H9 (cell line): ENCODE measurements at regions not wholly inside any gene's neighbourhood (a gene's known extent, or its start where the extent isn't known, plus 50 kb on each side); places are given as distances from the start of the nearest gene placed in this dataset.

ENCODE experiments used
- DNase-seq: peaks from one replicate; pipeline ENCODE4 v3.0.0-alpha.2; 2017
- H2AFZ ChIP-seq: one replicate; pipeline ENCODE4 v1.6.1; 2013; ENCODE audit warnings: mild to moderate bottlenecking, low read length, control low read depth, moderate library complexity
- H2AK5ac ChIP-seq: 2 replicates; pipeline ENCODE4 v1.6.1; 2013; ENCODE audit warnings: low read length, control low read depth, mixed read lengths; ENCODE audit not compliant: insufficient read length
- H2BK120ac ChIP-seq: one replicate; pipeline ENCODE4 v1.6.1; 2013; ENCODE audit warnings: low read depth, mild to moderate bottlenecking, low read length, control low read depth, inconsistent platforms; ENCODE audit not compliant: poor library complexity, severe bottlenecking
- H2BK12ac ChIP-seq: 2 replicates; pipeline ENCODE4 v1.6.1; 2013; ENCODE audit warnings: low read length, control low read depth, mixed read lengths, low read depth; ENCODE audit not compliant: insufficient read length
- H2BK15ac ChIP-seq: 2 replicates; pipeline ENCODE4 v1.6.1; 2013; ENCODE audit warnings: low read depth, low read length, control low read depth
- H2BK20ac ChIP-seq: one replicate; pipeline ENCODE4 v1.6.1; 2013; ENCODE audit warnings: low read depth, mild to moderate bottlenecking, low read length, control low read depth, inconsistent platforms; ENCODE audit not compliant: poor library complexity, severe bottlenecking
- H2BK5ac ChIP-seq: 2 replicates; pipeline ENCODE4 v1.6.1; 2013; ENCODE audit warnings: low read length, control low read depth, mixed read lengths; ENCODE audit not compliant: insufficient read length
- H3K14ac ChIP-seq: 2 replicates; pipeline ENCODE4 v1.6.1; 2013; ENCODE audit warnings: low read length, control low read depth; ENCODE audit not compliant: insufficient read depth
- H3K18ac ChIP-seq: 2 replicates; pipeline ENCODE4 v1.6.1; 2013; ENCODE audit warnings: low read depth, mild to moderate bottlenecking, mixed read lengths, low read length, control low read depth; ENCODE audit not compliant: insufficient read length
- H3K23ac ChIP-seq: 2 replicates; pipeline ENCODE4 v1.6.1; 2013; ENCODE audit warnings: low read length, control low read depth, mixed read lengths, low read depth; ENCODE audit not compliant: insufficient read length
- H3K23me2 ChIP-seq: 2 replicates; pipeline ENCODE4 v1.6.1; 2013; ENCODE audit warnings: low read depth, mild to moderate bottlenecking, mixed read lengths, low read length, control low read depth; ENCODE audit not compliant: insufficient read length, poor library complexity, severe bottlenecking
- H3K27ac ChIP-seq: 2 replicates; pipeline ENCODE4 v1.5.1; 2013; ENCODE audit warnings: low read length, control low read depth, mixed read lengths, low read depth; ENCODE audit not compliant: insufficient read length
- H3K27me3 ChIP-seq: 2 replicates; pipeline ENCODE4 v1.6.1; 2013; ENCODE audit warnings: low read length, control low read depth, inconsistent platforms; ENCODE audit not compliant: insufficient read depth
- H3K4ac ChIP-seq: 2 replicates; pipeline ENCODE4 v1.6.1; 2013; ENCODE audit warnings: low read depth, mild to moderate bottlenecking, control low read depth, inconsistent platforms, low read length, moderate library complexity
- H3K4me1 ChIP-seq: 2 replicates; pipeline ENCODE4 v1.6.1; 2013; ENCODE audit warnings: low read length, control low read depth, inconsistent platforms; ENCODE audit not compliant: insufficient read depth
- H3K4me2 ChIP-seq: 2 replicates; pipeline ENCODE4 v1.6.1; 2013; ENCODE audit warnings: low read length, control low read depth, mixed read lengths; ENCODE audit not compliant: insufficient read length, insufficient read depth
- H3K56ac ChIP-seq: 2 replicates; pipeline ENCODE4 v1.6.1; 2013; ENCODE audit warnings: low read depth, mild to moderate bottlenecking, mixed read lengths, low read length, control low read depth; ENCODE audit not compliant: insufficient read length
- H3K79me1 ChIP-seq: 2 replicates; pipeline ENCODE4 v1.6.1; 2013; ENCODE audit warnings: low read depth, mild to moderate bottlenecking, moderate library complexity, low read length, control low read depth, inconsistent platforms; ENCODE audit not compliant: insufficient read depth, poor library complexity, severe bottlenecking
- H3K79me2 ChIP-seq: 2 replicates; pipeline ENCODE4 v1.6.1; 2013; ENCODE audit warnings: low read length, control low read depth, inconsistent platforms; ENCODE audit not compliant: insufficient read depth
- H3K9ac ChIP-seq: 2 replicates; pipeline ENCODE4 v1.6.1; 2013; ENCODE audit warnings: low read length, control low read depth, mixed read lengths; ENCODE audit not compliant: insufficient read length; ENCODE audit errors: extremely low read depth
- H3K9me3 ChIP-seq: one replicate; pipeline ENCODE4 v1.6.1; 2013; ENCODE audit warnings: low read depth, low read length, inconsistent platforms; ENCODE audit not compliant: control insufficient read depth
- H3T11ph ChIP-seq: one replicate; pipeline ENCODE4 v1.6.1; 2013; ENCODE audit warnings: mild to moderate bottlenecking, low read length, control low read depth, inconsistent platforms
- H4K20me1 ChIP-seq: one replicate; pipeline ENCODE4 v1.6.1; 2013; ENCODE audit not compliant: control insufficient read depth, insufficient read length, insufficient read depth
- H4K5ac ChIP-seq: 2 replicates; pipeline ENCODE4 v1.6.1; 2013; ENCODE audit warnings: low read depth, mild to moderate bottlenecking, mixed read lengths, low read length, control low read depth; ENCODE audit not compliant: insufficient read length
- H4K8ac ChIP-seq: replicated peaks from 2 replicates; pipeline ENCODE4 v1.6.1; 2013; ENCODE audit warnings: low read length, control low read depth, mixed read lengths, low read depth; ENCODE audit not compliant: insufficient read length
- H4K91ac ChIP-seq: 2 replicates; pipeline ENCODE4 v1.6.1; 2013; ENCODE audit warnings: low read depth, mild to moderate bottlenecking, moderate library complexity, mixed read lengths, low read length, control low read depth; ENCODE audit not compliant: insufficient read length
- H3K27ac Mint-ChIP-seq, 3 experiments: 2 replicates in 2 of 3; 3 replicates in 1 of 3; pipeline ENCODE4 v1.8.0; 2020 to 2021; ENCODE audit warnings: mixed read lengths in 3 of 3, mild to moderate bottlenecking in 1 of 3, moderate library complexity in 1 of 3
- H3K27me3 Mint-ChIP-seq: 2 replicates; pipeline ENCODE4 v1.8.0; 2021; ENCODE audit warnings: low read depth, mild to moderate bottlenecking, moderate library complexity, mixed read lengths
- H3K36me3 Mint-ChIP-seq, 3 experiments: 2 replicates in 2 of 3; 3 replicates in 1 of 3; pipeline ENCODE4 v1.8.0; 2020 to 2021; ENCODE audit warnings: low read depth in 3 of 3, mixed read lengths in 3 of 3; ENCODE audit not compliant: insufficient read depth in 1 of 3
- H3K4me1 Mint-ChIP-seq, 2 experiments: 2 replicates each; pipeline ENCODE4 v1.8.0; 2020; ENCODE audit warnings: mixed read lengths in 2 of 2
- H3K4me3 Mint-ChIP-seq, 2 experiments: 2 replicates in 1 of 2; 3 replicates in 1 of 2; pipeline ENCODE4 v1.8.0; 2020 to 2021; ENCODE audit warnings: mild to moderate bottlenecking in 2 of 2, mixed read lengths in 2 of 2, moderate library complexity in 1 of 2
- H3K9me3 Mint-ChIP-seq, 2 experiments: 2 replicates in 1 of 2; 3 replicates in 1 of 2; pipeline ENCODE4 v1.8.0; 2020; ENCODE audit warnings: mild to moderate bottlenecking in 2 of 2, mixed read lengths in 2 of 2, moderate library complexity in 1 of 2
- CTCF ChIP-seq: fragments of 200-600 bp; sonication (generic); conservative IDR thresholded peaks from 3 replicates; pipeline ENCODE4 v1.8.0; 2021; ENCODE audit warnings: antibody characterized with exemption, mild to moderate bottlenecking
- WGBS: extraction: QIAGEN DNeasy Blood & Tissue Kit; methylation state at CpG from one replicate; pipeline ENCODE4 v1.1.7; 2013; ENCODE audit warnings: missing lambda C conversion rate, low lambda C conversion rate, mixed read lengths; ENCODE audit not compliant: insufficient read length; ENCODE audit errors: extremely low coverage; 5-methylcytosine and 5-hydroxymethylcytosine counted together

- Histone ChIP-seq H3K9ac (no peak overlapping the region), H3K4ac (no peak overlapping the region), H3K27ac (no peak overlapping the region), H3K4me2 (no peak overlapping the region), H2AK5ac (no peak overlapping the region), H3K9me3 (no peaks in the 10 kb centered on the region), H3K56ac (no peak overlapping the region), H2BK12ac (no peak overlapping the region), H4K91ac (no peak overlapping the region), H2BK120ac (no peak overlapping the region), H2BK5ac (no peak overlapping the region), H2BK15ac (no peak overlapping the region), H3K79me1 (no peaks in the 10 kb centered on the region), H3K23me2 (no peaks in the 10 kb centered on the region), H3K27me3 (no peaks in the 10 kb centered on the region), H3K4me1 (no peaks in the 10 kb centered on the region; the same call in 1 of the 2 replicates), H3K14ac (no peak overlapping the region), H2AFZ (no peak overlapping the region), H4K8ac (no peak overlapping the region), H4K20me1 (no peaks in the 10 kb centered on the region), H3K79me2 (no peaks in the 10 kb centered on the region), H3K23ac (no peak overlapping the region), H4K5ac (no peak overlapping the region), H3K18ac (no peak overlapping the region), H3T11ph (no peak overlapping the region), H2BK20ac (no peak overlapping the region)
- no peak for DNase-seq
- Mint-ChIP-seq H3K27ac (no peak overlapping the region), H3K9me3 (no peaks in the 10 kb centered on the region; a peak in 1 of 5 replicates), H3K27me3 (no peaks in the 10 kb centered on the region; the same call in 1 of the 2 replicates), H3K4me1 (peaks cover 24 to 33% of the 10 kb centered on the region in 2 experiments), H3K4me3 (no peak overlapping the region), H3K36me3 (no peaks in the 10 kb centered on the region; a peak in 1 of 7 replicates)
- no CpG with 5 or more reads among the region's 5 CpGs for WGBS
- no peak for TF ChIP-seq CTCF
These were observed 61.3 kb upstream of the HSPA9 start for GRCh38 chr5:138636398-138636944.
